ENCODE measurements at regions not wholly inside any gene's neighbourhood (a gene's known extent, or its start where the extent isn't known, plus 50 kb on each side); places are given as distances from the start of the nearest gene placed in this dataset.

- H3K4me3 Mint-ChIP-seq (ENCODE audit: low read depth, unreplicated experiment) = no peak overlapping the region
- no peaks in the 10 kb centered on the region for H3K9me3 Mint-ChIP-seq (ENCODE audit: low read depth, unreplicated experiment)
- no TSS peak for BruUV-seq (replicated peaks)
- no peaks in the 10 kb centered on the region for H3K4me1 Mint-ChIP-seq (ENCODE audit: low read depth, unreplicated experiment)
- no peak for TF ChIP-seq CTCF (IDR thresholded peaks at IDR 0.05; ENCODE audit: unreplicated experiment)
- CTCF ChIA-PET = no interaction called here
- H3K36me3 Mint-ChIP-seq (ENCODE audit: insufficient read depth, unreplicated experiment) = peaks cover 14% of the 10 kb centered on the region
- no peak overlapping the region for H3K27ac Mint-ChIP-seq (ENCODE audit: unreplicated experiment)
- DNase-seq = no peak
- H3K27me3 Mint-ChIP-seq (ENCODE audit: unreplicated experiment) = no peaks in the 10 kb centered on the region
- intact Hi-C loops (cut with micrococcal nuclease; ENCODE audit: unreplicated experiment) = no loop called here
Measured at GRCh38 chr6:138695193-138695592, 78.4 kb upstream of the CCDC28A start.

- no peak overlapping the region for H3K27ac Mint-ChIP-seq (ENCODE audit: unreplicated experiment)
- no peak for TF ChIP-seq CTCF (IDR thresholded peaks at IDR 0.05; ENCODE audit: unreplicated experiment)
- no TSS peak for BruUV-seq (replicated peaks)
- DNase-seq = no peak
- intact Hi-C loops (cut with micrococcal nuclease; ENCODE audit: unreplicated experiment) = no loop called here
- no peaks in the 10 kb centered on the region for H3K4me1 Mint-ChIP-seq (ENCODE audit: low read depth, unreplicated experiment)
- H3K36me3 Mint-ChIP-seq (ENCODE audit: insufficient read depth, unreplicated experiment) = no peaks in the 10 kb centered on the region
- no peak overlapping the region for H3K4me3 Mint-ChIP-seq (ENCODE audit: low read depth, unreplicated experiment)
- CTCF ChIA-PET = no interaction called here
- peaks cover 8% of the 10 kb centered on the region for H3K27me3 Mint-ChIP-seq (ENCODE audit: unreplicated experiment)
- peaks cover 5% of the 10 kb centered on the region for H3K9me3 Mint-ChIP-seq (ENCODE audit: low read depth, unreplicated experiment)
Measured at GRCh38 chr6:138714493-138714892, 59.1 kb upstream of the CCDC28A start.

GRCh38 chr6:138716013-138716412, 57.6 kb upstream of the CCDC28A start:
- Mint-ChIP-seq H3K27ac (ENCODE audit: unreplicated experiment) (no peak overlapping the region), H3K4me1 (ENCODE audit: low read depth, unreplicated experiment) (no peaks in the 10 kb centered on the region), H3K36me3 (ENCODE audit: insufficient read depth, unreplicated experiment) (no peaks in the 10 kb centered on the region), H3K27me3 (ENCODE audit: unreplicated experiment) (no peaks in the 10 kb centered on the region), H3K9me3 (ENCODE audit: low read depth, unreplicated experiment) (peaks cover 5% of the 10 kb centered on the region), H3K4me3 (ENCODE audit: low read depth, unreplicated experiment) (no peak overlapping the region)
- CTCF ChIA-PET = no interaction called here
- no TSS peak for BruUV-seq (replicated peaks)
- no peak for TF ChIP-seq CTCF (IDR thresholded peaks at IDR 0.05; ENCODE audit: unreplicated experiment)
- DNase-seq = no peak
- intact Hi-C loops (cut with micrococcal nuclease; ENCODE audit: unreplicated experiment) = no loop called here

- DNase-seq = no peak
- Mint-ChIP-seq H3K36me3 (ENCODE audit: insufficient read depth, unreplicated experiment) (no peaks in the 10 kb centered on the region), H3K4me1 (ENCODE audit: low read depth, unreplicated experiment) (no peaks in the 10 kb centered on the region), H3K4me3 (ENCODE audit: low read depth, unreplicated experiment) (no peak overlapping the region), H3K9me3 (ENCODE audit: low read depth, unreplicated experiment) (peaks cover 5% of the 10 kb centered on the region), H3K27ac (ENCODE audit: unreplicated experiment) (no peak overlapping the region), H3K27me3 (ENCODE audit: unreplicated experiment) (no peaks in the 10 kb centered on the region)
- no peak for TF ChIP-seq CTCF (IDR thresholded peaks at IDR 0.05; ENCODE audit: unreplicated experiment)
- intact Hi-C loops (cut with micrococcal nuclease; ENCODE audit: unreplicated experiment) = no loop called here
- BruUV-seq (replicated peaks) = no TSS peak
- CTCF ChIA-PET = no interaction called here
Measured at GRCh38 chr6:138716971-138717665, 56.5 kb upstream of the CCDC28A start.

Measured in Calu3 (cell line).